ENCODE measurements at regions not wholly inside any gene's neighbourhood (a gene's known extent, or its start where the extent isn't known, plus 50 kb on each side); places are given as distances from the start of the nearest gene placed in this dataset.

GRCh38 chr7:113301141-113301540 lies 182.8 kb upstream of the SMIM30 start:
- Histone ChIP-seq H3K36me3 (ENCODE audit: insufficient read depth, low read length) (no peaks in the 10 kb centered on the region), H3K27ac (ENCODE audit: low read depth, low read length) (no peak overlapping the region), H3K4me1 (ENCODE audit: insufficient read depth, low read length) (no peaks in the 10 kb centered on the region), H3K4me3 (ENCODE audit: low read length in 2 of 2) (no peak overlapping the region), H3K27me3 (ENCODE audit: insufficient read depth, low read length) (no peaks in the 10 kb centered on the region), H3K9me3 (ENCODE audit: control insufficient read depth in 1 of 2, low read length in 2 of 2) (no peaks in the 10 kb centered on the region)
- H3K4me3 Mint-ChIP-seq, result no peak overlapping the region
- ChIA-PET POLR2A (ENCODE audit: partially characterized antibody) (no interaction called here), CTCF (ENCODE audit: partially characterized antibody) (no interaction called here)
- H3K27me3 Mint-ChIP-seq, result no peaks in the 10 kb centered on the region
- peaks cover 0 to 5% (median under 1%) of the 10 kb centered on the region in 8 donors for H3K9me3 Mint-ChIP-seq
- no peaks in the 10 kb centered on the region for H3K36me3 Mint-ChIP-seq
- no peak for DNase-seq
- H3K27ac Mint-ChIP-seq, result no peak overlapping the region
- intact Hi-C loops (cut with micrococcal nuclease), result no loop called here
- H3K4me1 Mint-ChIP-seq, result no peaks in the 10 kb centered on the region

GRCh38 chr7:113299748-113300147 lies 181.4 kb upstream of the SMIM30 start:
- intact Hi-C loops (cut with micrococcal nuclease), result no loop called here
- Mint-ChIP-seq H3K27ac (no peak overlapping the region), H3K4me1 (no peaks in the 10 kb centered on the region), H3K27me3 (no peaks in the 10 kb centered on the region), H3K36me3 (no peaks in the 10 kb centered on the region), H3K4me3 (no peak overlapping the region), H3K9me3 (peaks cover 0 to 5% (median 1%) of the 10 kb centered on the region in 8 donors)
- Histone ChIP-seq H3K4me1 (ENCODE audit: insufficient read depth, low read length) (no peaks in the 10 kb centered on the region), H3K9me3 (ENCODE audit: control insufficient read depth in 1 of 2, low read length in 2 of 2) (no peaks in the 10 kb centered on the region), H3K36me3 (ENCODE audit: insufficient read depth, low read length) (no peaks in the 10 kb centered on the region), H3K27me3 (ENCODE audit: insufficient read depth, low read length) (no peaks in the 10 kb centered on the region), H3K27ac (ENCODE audit: low read depth, low read length) (no peak overlapping the region), H3K4me3 (ENCODE audit: low read length in 2 of 2) (no peak overlapping the region)
- CTCF ChIA-PET (ENCODE audit: partially characterized antibody), result no interaction called here
- DNase-seq, result no peak
- POLR2A ChIA-PET (ENCODE audit: partially characterized antibody), result no interaction called here

GRCh38 chr7:113298501-113298900 lies 180.1 kb upstream of the SMIM30 start:
- H3K4me1 Mint-ChIP-seq, result no peaks in the 10 kb centered on the region
- ChIA-PET CTCF (ENCODE audit: partially characterized antibody) (no interaction called here), POLR2A (ENCODE audit: partially characterized antibody) (no interaction called here)
- H3K36me3 ChIP-seq (ENCODE audit: insufficient read depth, low read length), result no peaks in the 10 kb centered on the region
- no peak for DNase-seq
- intact Hi-C loops (cut with micrococcal nuclease), result no loop called here
- H3K27me3 ChIP-seq (ENCODE audit: insufficient read depth, low read length), result no peaks in the 10 kb centered on the region
- no peak overlapping the region for H3K27ac ChIP-seq (ENCODE audit: low read depth, low read length)
- H3K9me3 ChIP-seq (ENCODE audit: control insufficient read depth in 1 of 2, low read length in 2 of 2), result no peaks in the 10 kb centered on the region
- peaks cover 0 to 4% (median 0%) of the 10 kb centered on the region in 8 donors for H3K9me3 Mint-ChIP-seq
- H3K4me3 ChIP-seq (ENCODE audit: low read length in 2 of 2), result no peak overlapping the region
- H3K36me3 Mint-ChIP-seq, result no peaks in the 10 kb centered on the region
- H3K4me3 Mint-ChIP-seq, result no peak overlapping the region
- no peaks in the 10 kb centered on the region for H3K4me1 ChIP-seq (ENCODE audit: insufficient read depth, low read length)
- no peak overlapping the region for H3K27ac Mint-ChIP-seq
- no peaks in the 10 kb centered on the region for H3K27me3 Mint-ChIP-seq

GRCh38 chr7:113294750-113295149 lies 176.4 kb upstream of the SMIM30 start:
- Mint-ChIP-seq H3K9me3 (peaks cover 0 to 2% (median 0%) of the 10 kb centered on the region in 8 donors), H3K36me3 (no peaks in the 10 kb centered on the region), H3K27me3 (no peaks in the 10 kb centered on the region), H3K27ac (no peak overlapping the region), H3K4me1 (no peaks in the 10 kb centered on the region), H3K4me3 (no peak overlapping the region)
- no peaks in the 10 kb centered on the region for H3K36me3 ChIP-seq (ENCODE audit: insufficient read depth, low read length)
- H3K27me3 ChIP-seq (ENCODE audit: insufficient read depth, low read length), result no peaks in the 10 kb centered on the region
- no peaks in the 10 kb centered on the region for H3K4me1 ChIP-seq (ENCODE audit: insufficient read depth, low read length)
- H3K4me3 ChIP-seq (ENCODE audit: low read length in 2 of 2), result no peak overlapping the region
- POLR2A ChIA-PET (ENCODE audit: partially characterized antibody), result no interaction called here
- no peak for DNase-seq
- intact Hi-C loops (cut with micrococcal nuclease), result no loop called here
- H3K27ac ChIP-seq (ENCODE audit: low read depth, low read length), result no peak overlapping the region
- CTCF ChIA-PET (ENCODE audit: partially characterized antibody), result no interaction called here
- no peaks in the 10 kb centered on the region for H3K9me3 ChIP-seq (ENCODE audit: control insufficient read depth in 1 of 2, low read length in 2 of 2)

GRCh38 chr7:113292105-113292504 lies 173.8 kb upstream of the SMIM30 start:
- Mint-ChIP-seq H3K27me3 (no peaks in the 10 kb centered on the region), H3K4me3 (no peak overlapping the region), H3K36me3 (no peaks in the 10 kb centered on the region), H3K27ac (no peak overlapping the region), H3K9me3 (peaks cover 0 to 2% (median 0%) of the 10 kb centered on the region in 8 donors), H3K4me1 (no peaks in the 10 kb centered on the region)
- Histone ChIP-seq H3K9me3 (ENCODE audit: control insufficient read depth in 1 of 2, low read length in 2 of 2) (no peaks in the 10 kb centered on the region), H3K36me3 (ENCODE audit: insufficient read depth, low read length) (no peaks in the 10 kb centered on the region), H3K4me1 (ENCODE audit: insufficient read depth, low read length) (no peaks in the 10 kb centered on the region), H3K4me3 (ENCODE audit: low read length in 2 of 2) (no peak overlapping the region), H3K27me3 (ENCODE audit: insufficient read depth, low read length) (no peaks in the 10 kb centered on the region), H3K27ac (ENCODE audit: low read depth, low read length) (no peak overlapping the region)
- DNase-seq, result no peak
- ChIA-PET POLR2A (ENCODE audit: partially characterized antibody) (no interaction called here), CTCF (ENCODE audit: partially characterized antibody) (no interaction called here)
- intact Hi-C loops (cut with micrococcal nuclease), result no loop called here

- POLR2A ChIA-PET (ENCODE audit: partially characterized antibody), result no interaction called here
- Histone ChIP-seq H3K36me3 (ENCODE audit: insufficient read depth, low read length) (no peaks in the 10 kb centered on the region), H3K4me3 (ENCODE audit: low read length in 2 of 2) (no peak overlapping the region), H3K27me3 (ENCODE audit: insufficient read depth, low read length) (no peaks in the 10 kb centered on the region), H3K9me3 (ENCODE audit: control insufficient read depth in 1 of 2, low read length in 2 of 2) (no peaks in the 10 kb centered on the region), H3K27ac (ENCODE audit: low read depth, low read length) (no peak overlapping the region), H3K4me1 (ENCODE audit: insufficient read depth, low read length) (no peaks in the 10 kb centered on the region)
- no peaks in the 10 kb centered on the region for H3K36me3 Mint-ChIP-seq
- H3K27me3 Mint-ChIP-seq, result no peaks in the 10 kb centered on the region
- no peaks in the 10 kb centered on the region for H3K4me1 Mint-ChIP-seq
- CTCF ChIA-PET (ENCODE audit: partially characterized antibody), result no interaction called here
- DNase-seq, result no peak
- no peak overlapping the region for H3K27ac Mint-ChIP-seq
- H3K9me3 Mint-ChIP-seq, result peaks cover 0 to 2% (median 0%) of the 10 kb centered on the region in 8 donors
- intact Hi-C loops (cut with micrococcal nuclease), result no loop called here
- H3K4me3 Mint-ChIP-seq, result no peak overlapping the region
These were observed 172.7 kb upstream of the SMIM30 start for GRCh38 chr7:113291058-113291457.

GRCh38 chr7:113289140-113289740 lies 170.9 kb upstream of the SMIM30 start:
- H3K36me3 ChIP-seq (ENCODE audit: insufficient read depth, low read length), result no peaks in the 10 kb centered on the region
- Mint-ChIP-seq H3K9me3 (no peaks in the 10 kb centered on the region), H3K27ac (no peak overlapping the region), H3K36me3 (no peaks in the 10 kb centered on the region), H3K4me1 (no peaks in the 10 kb centered on the region), H3K4me3 (no peak overlapping the region), H3K27me3 (no peaks in the 10 kb centered on the region)
- H3K27me3 ChIP-seq (ENCODE audit: insufficient read depth, low read length), result no peaks in the 10 kb centered on the region
- ChIA-PET POLR2A (ENCODE audit: partially characterized antibody) (no interaction called here), CTCF (ENCODE audit: partially characterized antibody) (no interaction called here)
- H3K4me3 ChIP-seq (ENCODE audit: low read length in 2 of 2), result no peak overlapping the region
- no peak for DNase-seq
- H3K9me3 ChIP-seq (ENCODE audit: control insufficient read depth in 1 of 2, low read length in 2 of 2), result no peaks in the 10 kb centered on the region
- H3K4me1 ChIP-seq (ENCODE audit: insufficient read depth, low read length), result no peaks in the 10 kb centered on the region
- no peak overlapping the region for H3K27ac ChIP-seq (ENCODE audit: low read depth, low read length)
- intact Hi-C loops (cut with micrococcal nuclease), result no loop called here

GRCh38 chr7:113285411-113285810 lies 167.1 kb upstream of the SMIM30 start:
- Histone ChIP-seq H3K4me3 (ENCODE audit: low read length in 2 of 2) (no peak overlapping the region), H3K27ac (ENCODE audit: low read depth, low read length) (no peak overlapping the region), H3K36me3 (ENCODE audit: insufficient read depth, low read length) (no peaks in the 10 kb centered on the region), H3K27me3 (ENCODE audit: insufficient read depth, low read length) (no peaks in the 10 kb centered on the region), H3K9me3 (ENCODE audit: control insufficient read depth in 1 of 2, low read length in 2 of 2) (no peaks in the 10 kb centered on the region), H3K4me1 (ENCODE audit: insufficient read depth, low read length) (no peaks in the 10 kb centered on the region)
- Mint-ChIP-seq H3K27ac (no peak overlapping the region), H3K36me3 (no peaks in the 10 kb centered on the region), H3K27me3 (no peaks in the 10 kb centered on the region), H3K4me3 (no peak overlapping the region), H3K4me1 (no peaks in the 10 kb centered on the region), H3K9me3 (peaks cover 0 to 6% (median 0%) of the 10 kb centered on the region in 8 donors)
- no peak for DNase-seq
- intact Hi-C loops (cut with micrococcal nuclease), result no loop called here
- CTCF ChIA-PET (ENCODE audit: partially characterized antibody), result no interaction called here
- POLR2A ChIA-PET (ENCODE audit: partially characterized antibody), result no interaction called here

Measured in CD4-positive, alpha-beta memory T cell (primary cell).